Neural crest cell (in vitro differentiated cells): ENCODE measurements at regions not wholly inside any gene's neighbourhood (a gene's known extent, or its start where the extent isn't known, plus 50 kb on each side); places are given as distances from the start of the nearest gene placed in this dataset.

Source experiments
- DNase-seq: peaks from one replicate; pipeline ENCODE4 v3.0.0; 2021; ENCODE audit warnings: low read depth, mixed read lengths, low spot score
- H3K27ac Mint-ChIP-seq: one replicate; pipeline ENCODE4 v1.8.0; 2021; ENCODE audit warnings: mild to moderate bottlenecking, mixed read lengths; ENCODE audit not compliant: unreplicated experiment
- H3K27me3 Mint-ChIP-seq: 2 replicates; pipeline ENCODE4 v1.8.0; 2021; ENCODE audit warnings: low read depth, mild to moderate bottlenecking, mixed read lengths
- H3K36me3 Mint-ChIP-seq: 2 replicates; pipeline ENCODE4 v1.8.0; 2021; ENCODE audit warnings: low read depth, mild to moderate bottlenecking, mixed read lengths
- H3K4me1 Mint-ChIP-seq: 2 replicates; pipeline ENCODE4 v1.8.0; 2021; ENCODE audit warnings: mixed read lengths
- H3K4me3 Mint-ChIP-seq: one replicate; pipeline ENCODE4 v1.8.0; 2021; ENCODE audit warnings: mild to moderate bottlenecking, mixed read lengths
- H3K9me3 Mint-ChIP-seq: 2 replicates; pipeline ENCODE4 v1.8.0; 2021; ENCODE audit warnings: mixed read lengths
- TF ChIP-seq, protein P1 (sequence below): fragments of 200-600 bp; sonication (generic); conservative IDR thresholded peaks from 2 replicates; pipeline ENCODE4 v1.5.0; 2021; ENCODE audit warnings: antibody characterized with exemption, mild to moderate bottlenecking

DNA sequence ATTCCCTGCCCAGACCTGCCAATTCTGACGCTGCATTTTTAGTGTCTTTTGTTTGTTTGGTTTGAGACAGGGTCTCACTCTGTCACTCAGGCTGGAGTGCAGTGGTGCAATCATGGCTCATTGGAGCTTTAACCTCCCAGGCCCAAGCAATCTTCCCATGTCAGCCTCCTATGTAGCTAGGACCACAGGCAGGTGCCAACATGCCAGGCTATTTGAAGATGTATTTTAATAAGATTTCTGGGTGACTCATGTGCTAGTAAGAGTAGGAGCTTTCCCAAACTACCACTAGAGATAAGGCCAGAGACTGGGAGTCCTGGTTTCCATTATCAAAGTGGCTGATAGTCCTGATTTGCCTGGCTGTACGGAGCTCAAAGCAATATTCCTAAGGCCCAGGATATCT, 693.3 kb downstream of the MED13L start:
- H3K9me3 Mint-ChIP-seq, result peaks cover 8% of the 10 kb centered on the region
- no peaks in the 10 kb centered on the region for H3K36me3 Mint-ChIP-seq
- H3K27ac Mint-ChIP-seq, result peak overlapping the region; percentile 17
- DNase-seq, result no peak
- no peak overlapping the region for H3K4me3 Mint-ChIP-seq
- peaks cover 23% of the 10 kb centered on the region for H3K27me3 Mint-ChIP-seq
- TF ChIP-seq, protein P1, sequence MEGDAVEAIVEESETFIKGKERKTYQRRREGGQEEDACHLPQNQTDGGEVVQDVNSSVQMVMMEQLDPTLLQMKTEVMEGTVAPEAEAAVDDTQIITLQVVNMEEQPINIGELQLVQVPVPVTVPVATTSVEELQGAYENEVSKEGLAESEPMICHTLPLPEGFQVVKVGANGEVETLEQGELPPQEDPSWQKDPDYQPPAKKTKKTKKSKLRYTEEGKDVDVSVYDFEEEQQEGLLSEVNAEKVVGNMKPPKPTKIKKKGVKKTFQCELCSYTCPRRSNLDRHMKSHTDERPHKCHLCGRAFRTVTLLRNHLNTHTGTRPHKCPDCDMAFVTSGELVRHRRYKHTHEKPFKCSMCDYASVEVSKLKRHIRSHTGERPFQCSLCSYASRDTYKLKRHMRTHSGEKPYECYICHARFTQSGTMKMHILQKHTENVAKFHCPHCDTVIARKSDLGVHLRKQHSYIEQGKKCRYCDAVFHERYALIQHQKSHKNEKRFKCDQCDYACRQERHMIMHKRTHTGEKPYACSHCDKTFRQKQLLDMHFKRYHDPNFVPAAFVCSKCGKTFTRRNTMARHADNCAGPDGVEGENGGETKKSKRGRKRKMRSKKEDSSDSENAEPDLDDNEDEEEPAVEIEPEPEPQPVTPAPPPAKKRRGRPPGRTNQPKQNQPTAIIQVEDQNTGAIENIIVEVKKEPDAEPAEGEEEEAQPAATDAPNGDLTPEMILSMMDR, result no peak
- H3K4me1 Mint-ChIP-seq, result no peaks in the 10 kb centered on the region

DNA sequence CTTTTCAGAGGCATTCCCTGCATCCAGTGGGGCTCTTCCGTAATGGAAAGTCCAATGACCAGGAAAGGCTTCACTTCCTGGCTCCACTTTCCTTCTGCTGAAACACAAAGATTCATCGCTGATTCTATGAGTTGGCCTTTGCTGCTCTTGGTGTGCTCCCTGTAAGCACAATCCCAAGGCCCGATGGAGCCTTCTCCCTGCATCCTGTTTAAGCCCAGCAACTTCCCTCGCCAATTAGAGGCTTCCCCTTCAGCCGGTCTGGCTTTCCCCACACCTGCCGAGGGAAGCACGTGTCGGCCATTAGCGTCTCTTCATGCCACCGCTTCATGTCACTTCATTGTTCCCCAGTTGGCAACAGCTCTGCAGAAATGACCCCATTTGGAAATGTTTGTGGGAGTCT, 693.9 kb downstream of the MED13L start:
- Mint-ChIP-seq H3K4me1 (no peaks in the 10 kb centered on the region), H3K9me3 (peaks cover 8% of the 10 kb centered on the region), H3K27ac (peak overlapping the region; percentile 17), H3K4me3 (no peak overlapping the region), H3K36me3 (no peaks in the 10 kb centered on the region), H3K27me3 (peaks cover 28% of the 10 kb centered on the region)
- TF ChIP-seq, protein P1, result no peak
- DNase-seq, result no peak

DNA sequence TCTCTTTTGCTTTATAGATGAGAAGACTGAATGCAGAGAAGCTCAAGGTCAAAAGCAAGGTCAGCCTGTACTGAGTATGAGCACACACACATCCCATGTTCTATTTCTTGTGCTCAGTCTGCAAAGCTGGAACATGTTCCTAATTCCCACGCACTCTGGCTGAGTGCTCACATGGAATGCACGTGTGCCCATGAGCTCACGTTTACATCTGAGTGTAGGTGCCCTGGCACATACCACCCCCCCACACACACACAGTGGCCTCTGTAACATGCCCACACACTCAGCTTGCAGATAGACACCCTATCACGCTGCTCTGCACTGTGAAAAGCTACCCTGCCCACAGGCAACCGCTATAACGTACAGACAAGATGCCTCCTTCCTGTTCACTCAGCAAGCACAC, 700.1 kb downstream of the MED13L start:
- Mint-ChIP-seq H3K4me3 (no peak overlapping the region), H3K36me3 (no peaks in the 10 kb centered on the region), H3K27me3 (peaks cover 30% of the 10 kb centered on the region), H3K27ac (no peak overlapping the region), H3K4me1 (peaks cover 7% of the 10 kb centered on the region), H3K9me3 (no peaks in the 10 kb centered on the region)
- DNase-seq, result no peak
- TF ChIP-seq, protein P1, result no peak

DNA sequence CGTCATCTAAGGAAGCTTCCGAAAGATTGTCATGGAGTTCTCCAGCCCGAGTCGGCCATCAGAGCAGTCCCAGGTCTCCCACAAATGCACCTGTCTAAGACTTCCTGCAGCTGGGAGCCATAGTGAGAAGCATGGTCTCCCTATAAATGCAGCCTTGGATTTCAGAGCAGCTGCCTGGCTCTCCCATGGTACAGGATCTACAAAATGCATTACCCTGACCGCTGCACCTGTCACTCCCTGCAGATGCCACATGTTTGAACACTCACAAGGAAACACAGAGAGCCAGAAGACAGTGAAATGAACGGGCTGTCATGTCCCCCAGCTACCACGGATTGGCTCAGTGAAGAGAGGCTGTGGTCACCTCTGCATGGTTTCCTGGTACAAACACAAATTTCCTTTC, 702.7 kb downstream of the MED13L start:
- Mint-ChIP-seq H3K4me1 (peaks cover 7% of the 10 kb centered on the region), H3K36me3 (no peaks in the 10 kb centered on the region), H3K27me3 (peaks cover 14% of the 10 kb centered on the region), H3K9me3 (no peaks in the 10 kb centered on the region), H3K4me3 (no peak overlapping the region), H3K27ac (no peak overlapping the region)
- TF ChIP-seq, protein P1, result no peak
- no peak for DNase-seq

DNA sequence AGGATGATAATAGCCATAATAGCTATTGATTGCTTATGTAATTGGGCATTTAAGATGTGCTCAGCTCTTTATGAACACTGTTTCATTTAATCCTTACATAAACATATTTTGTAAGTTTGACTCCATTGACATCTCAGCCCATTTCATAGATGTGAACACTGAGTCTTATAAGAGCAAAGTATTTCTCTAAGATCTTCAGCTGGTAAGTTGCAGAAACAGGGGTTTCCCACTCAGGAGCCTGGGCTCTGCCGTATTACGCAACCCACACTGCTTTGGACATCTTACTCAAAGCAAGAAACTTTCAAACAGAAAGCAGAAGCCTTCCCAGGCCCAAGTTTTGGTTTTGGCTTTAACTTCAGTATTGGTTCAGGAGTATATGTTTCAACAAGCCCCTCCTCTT, 705.1 kb downstream of the MED13L start:
- Mint-ChIP-seq H3K36me3 (no peaks in the 10 kb centered on the region), H3K27me3 (peaks cover 3% of the 10 kb centered on the region), H3K4me3 (no peak overlapping the region), H3K4me1 (peaks cover 5% of the 10 kb centered on the region), H3K27ac (no peak overlapping the region), H3K9me3 (no peaks in the 10 kb centered on the region)
- TF ChIP-seq, protein P1, result no peak
- no peak for DNase-seq

DNA sequence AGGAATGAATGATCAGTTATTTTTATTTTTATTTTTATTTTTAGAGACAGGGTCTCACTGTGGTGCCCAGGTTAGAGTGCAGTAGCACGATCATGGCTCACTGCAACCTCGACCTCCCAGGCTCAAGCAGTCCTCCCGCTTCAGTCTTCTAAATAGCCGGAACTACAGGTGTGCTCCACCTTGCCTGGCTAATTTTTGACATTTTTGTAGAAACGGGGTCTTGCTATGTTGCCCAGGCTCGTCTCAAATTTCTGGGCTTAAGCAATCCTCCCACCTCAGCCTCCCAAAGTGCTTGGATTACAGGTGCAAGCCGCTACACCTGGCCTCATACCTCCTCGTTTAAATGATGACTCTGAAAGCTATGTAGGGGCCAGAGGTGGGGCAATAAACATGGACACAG, 706.0 kb downstream of the MED13L start:
- no peak overlapping the region for H3K27ac Mint-ChIP-seq
- H3K4me3 Mint-ChIP-seq, result no peak overlapping the region
- H3K27me3 Mint-ChIP-seq, result peaks cover 3% of the 10 kb centered on the region
- no peaks in the 10 kb centered on the region for H3K36me3 Mint-ChIP-seq
- TF ChIP-seq, protein P1, result no peak
- H3K9me3 Mint-ChIP-seq, result no peaks in the 10 kb centered on the region
- DNase-seq, result no peak
- peaks cover 3% of the 10 kb centered on the region for H3K4me1 Mint-ChIP-seq
